Central memory CD8-positive, alpha-beta T cell (primary cell): ENCODE measurements at regions not wholly inside any gene's neighbourhood (a gene's known extent, or its start where the extent isn't known, plus 50 kb on each side); places are given as distances from the start of the nearest gene placed in this dataset.
"Not testable (repeated sequence)": the region's sequence is repeated elsewhere in the genome, so short reads cannot be mapped to it uniquely, and the experiment has no call there.

Source experiments
- ATAC-seq: fragments of 150-1000 bp; cut with Tn5 transposase; replicated peaks from 2 replicates; pipeline ENCODE4 v1.10.0; 2022; ENCODE audit warnings: mild to moderate bottlenecking, moderate FRiP score, moderate number of reproducible peaks; ENCODE audit not compliant: poor library complexity, severe bottlenecking; ENCODE audit errors: extremely low read depth
- DNase-seq, 2 donors: peaks; one replicate each; pipeline ENCODE4 v3.0.0; 2021; ENCODE audit warnings: low spot score in 2 of 2
- H3K27ac Mint-ChIP-seq: one replicate; pipeline ENCODE4 v1.8.0; 2022; ENCODE audit warnings: low read depth, mild to moderate bottlenecking, moderate library complexity, mixed read lengths
- H3K27me3 Mint-ChIP-seq: one replicate; pipeline ENCODE4 v1.8.0; 2022; ENCODE audit warnings: mixed read lengths
- H3K36me3 Mint-ChIP-seq: one replicate; pipeline ENCODE4 v1.8.0; 2022; ENCODE audit warnings: mild to moderate bottlenecking, moderate library complexity, mixed read lengths; ENCODE audit not compliant: insufficient read depth
- H3K4me1 Mint-ChIP-seq: one replicate; pipeline ENCODE4 v1.8.0; 2022; ENCODE audit warnings: mixed read lengths
- H3K4me3 Mint-ChIP-seq: one replicate; pipeline ENCODE4 v1.8.0; 2022; ENCODE audit warnings: mild to moderate bottlenecking, moderate library complexity, mixed read lengths
- H3K9me3 Mint-ChIP-seq: one replicate; pipeline ENCODE4 v1.8.0; 2022; ENCODE audit warnings: mixed read lengths

- no peak for ATAC-seq
- H3K27ac Mint-ChIP-seq, result no peak overlapping the region
- H3K36me3 Mint-ChIP-seq, result no peaks in the 10 kb centered on the region
- H3K4me1 Mint-ChIP-seq, result no peaks in the 10 kb centered on the region
- no peak overlapping the region for H3K4me3 Mint-ChIP-seq
- DNase-seq, result no peak
- no peaks in the 10 kb centered on the region for H3K9me3 Mint-ChIP-seq
- peaks cover 20% of the 10 kb centered on the region for H3K27me3 Mint-ChIP-seq
Measured at GRCh38 chrX:3951859-3952258, 238.4 kb upstream of the PRKX start.

GRCh38 chrX:3950373-3950772, 236.9 kb upstream of the PRKX start:
- Mint-ChIP-seq H3K4me1 (no peaks in the 10 kb centered on the region), H3K4me3 (no peak overlapping the region), H3K36me3 (no peaks in the 10 kb centered on the region), H3K27ac (no peak overlapping the region), H3K9me3 (no peaks in the 10 kb centered on the region), H3K27me3 (peaks cover 20% of the 10 kb centered on the region)
- no peak for ATAC-seq
- no peak for DNase-seq

GRCh38 chrX:3943965-3944364, 230.5 kb upstream of the PRKX start:
- Mint-ChIP-seq H3K9me3 (peaks cover 4% of the 10 kb centered on the region), H3K27me3 (peaks cover 7% of the 10 kb centered on the region), H3K36me3 (peaks cover 1% of the 10 kb centered on the region), H3K27ac (no peak overlapping the region), H3K4me3 (no peak overlapping the region), H3K4me1 (no peaks in the 10 kb centered on the region)
- DNase-seq (no peak), ATAC-seq (no peak)

GRCh38 chrX:3940000-3940610, 226.7 kb upstream of the PRKX start:
- no peaks in the 10 kb centered on the region for H3K4me1 Mint-ChIP-seq

GRCh38 chrX:3938587-3938986, 225.1 kb upstream of the PRKX start:
- no peak for DNase-seq
- Mint-ChIP-seq H3K4me3 (no peak overlapping the region), H3K9me3 (peaks cover 4% of the 10 kb centered on the region), H3K27ac (no peak overlapping the region), H3K27me3 (peaks cover 7% of the 10 kb centered on the region), H3K36me3 (peaks cover 1% of the 10 kb centered on the region), H3K4me1 (no peaks in the 10 kb centered on the region)
- ATAC-seq, result no peak

More at GRCh38 chrX:3940000-3940610, 226.7 kb upstream of the PRKX start:
- no peak for DNase-seq
- peaks cover 4% of the 10 kb centered on the region for H3K9me3 Mint-ChIP-seq
- no peak overlapping the region for H3K27ac Mint-ChIP-seq
- H3K36me3 Mint-ChIP-seq, result peaks cover 1% of the 10 kb centered on the region
- no peak for ATAC-seq
- no peak overlapping the region for H3K4me3 Mint-ChIP-seq
- peaks cover 7% of the 10 kb centered on the region for H3K27me3 Mint-ChIP-seq

GRCh38 chrX:3935196-3935595, 221.7 kb upstream of the PRKX start:
- H3K4me3 Mint-ChIP-seq, H3K4me1 Mint-ChIP-seq, H3K27ac Mint-ChIP-seq, H3K9me3 Mint-ChIP-seq, ATAC-seq, H3K27me3 Mint-ChIP-seq, DNase-seq, H3K36me3 Mint-ChIP-seq: not testable (repeated sequence)

GRCh38 chrX:3920424-3921017, 207.1 kb upstream of the PRKX start:
- H3K36me3 Mint-ChIP-seq, H3K4me1 Mint-ChIP-seq, H3K27ac Mint-ChIP-seq, H3K4me3 Mint-ChIP-seq, DNase-seq, H3K27me3 Mint-ChIP-seq, H3K9me3 Mint-ChIP-seq: not testable (repeated sequence)
- ATAC-seq, result peak; percentile 93

- H3K4me1 Mint-ChIP-seq, H3K27ac Mint-ChIP-seq, H3K27me3 Mint-ChIP-seq, H3K9me3 Mint-ChIP-seq, H3K4me3 Mint-ChIP-seq, H3K36me3 Mint-ChIP-seq, DNase-seq: not testable (repeated sequence)
- peak; percentile 10 for ATAC-seq
Measured at GRCh38 chrX:3919668-3920423, 206.4 kb upstream of the PRKX start.

GRCh38 chrX:3914813-3915212, 201.4 kb upstream of the PRKX start:
- H3K4me1 Mint-ChIP-seq, DNase-seq, H3K4me3 Mint-ChIP-seq, H3K36me3 Mint-ChIP-seq, H3K9me3 Mint-ChIP-seq, H3K27me3 Mint-ChIP-seq, H3K27ac Mint-ChIP-seq, ATAC-seq: not testable (repeated sequence)

GRCh38 chrX:3914059-3914458, 200.6 kb upstream of the PRKX start:
- DNase-seq, ATAC-seq, H3K4me3 Mint-ChIP-seq, H3K27me3 Mint-ChIP-seq, H3K9me3 Mint-ChIP-seq, H3K36me3 Mint-ChIP-seq, H3K4me1 Mint-ChIP-seq, H3K27ac Mint-ChIP-seq: not testable (repeated sequence)

GRCh38 chrX:3911012-3911411, 197.6 kb upstream of the PRKX start:
- not testable (repeated sequence) for H3K27me3 Mint-ChIP-seq, H3K9me3 Mint-ChIP-seq, DNase-seq, H3K4me1 Mint-ChIP-seq, H3K27ac Mint-ChIP-seq, H3K4me3 Mint-ChIP-seq, H3K36me3 Mint-ChIP-seq, ATAC-seq

GRCh38 chrX:3910611-3911010, 197.2 kb upstream of the PRKX start:
- not testable (repeated sequence) for DNase-seq, H3K4me1 Mint-ChIP-seq, ATAC-seq, H3K27ac Mint-ChIP-seq, H3K27me3 Mint-ChIP-seq, H3K36me3 Mint-ChIP-seq, H3K9me3 Mint-ChIP-seq, H3K4me3 Mint-ChIP-seq
